ENCODE measurements at regions not wholly inside any gene's neighbourhood (a gene's known extent, or its start where the extent isn't known, plus 50 kb on each side); places are given as distances from the start of the nearest gene placed in this dataset.

- no peak overlapping the region for H3K4me3 Mint-ChIP-seq
- peaks cover 42% of the 10 kb centered on the region for H3K27me3 Mint-ChIP-seq
- no peak overlapping the region for H3K27ac Mint-ChIP-seq
- H3K36me3 Mint-ChIP-seq (ENCODE audit: low read depth): peaks cover 2% of the 10 kb centered on the region
- ATAC-seq: no peak
- no peaks in the 10 kb centered on the region for H3K9me3 ChIP-seq (ENCODE audit: control insufficient read depth, low read length, poor library complexity, severe bottlenecking)
- no peak for DNase-seq
- no peaks in the 10 kb centered on the region for H3K4me1 Mint-ChIP-seq
Measured at GRCh38 chr6:145069966-145070365, 665.4 kb downstream of the EPM2A start.

GRCh38 chr6:145070791-145071190 is 664.5 kb downstream of the EPM2A start:
- ATAC-seq: no peak
- peaks cover 36% of the 10 kb centered on the region for H3K27me3 Mint-ChIP-seq
- no peak for DNase-seq
- no peak overlapping the region for H3K27ac Mint-ChIP-seq
- peaks cover 2% of the 10 kb centered on the region for H3K36me3 Mint-ChIP-seq (ENCODE audit: low read depth)
- no peak overlapping the region for H3K4me3 Mint-ChIP-seq
- no peaks in the 10 kb centered on the region for H3K9me3 ChIP-seq (ENCODE audit: control insufficient read depth, low read length, poor library complexity, severe bottlenecking)
- H3K4me1 Mint-ChIP-seq: no peaks in the 10 kb centered on the region

- Mint-ChIP-seq H3K4me1 (no peaks in the 10 kb centered on the region), H3K36me3 (ENCODE audit: low read depth) (peaks cover 2% of the 10 kb centered on the region), H3K27ac (no peak overlapping the region), H3K4me3 (no peak overlapping the region), H3K27me3 (peaks cover 32% of the 10 kb centered on the region)
- ATAC-seq (no peak), DNase-seq (no peak)
- no peaks in the 10 kb centered on the region for H3K9me3 ChIP-seq (ENCODE audit: control insufficient read depth, low read length, poor library complexity, severe bottlenecking)
Measured at GRCh38 chr6:145071836-145072235, 663.5 kb downstream of the EPM2A start.

GRCh38 chr6:145073811-145074210 is 661.5 kb downstream of the EPM2A start:
- no peak overlapping the region for H3K27ac Mint-ChIP-seq
- no peaks in the 10 kb centered on the region for H3K4me1 Mint-ChIP-seq
- ATAC-seq: no peak
- no peak overlapping the region for H3K4me3 Mint-ChIP-seq
- H3K36me3 Mint-ChIP-seq (ENCODE audit: low read depth): no peaks in the 10 kb centered on the region
- H3K9me3 ChIP-seq (ENCODE audit: control insufficient read depth, low read length, poor library complexity, severe bottlenecking): no peaks in the 10 kb centered on the region
- DNase-seq: no peak
- peaks cover 15% of the 10 kb centered on the region for H3K27me3 Mint-ChIP-seq

GRCh38 chr6:145074805-145075204 is 660.5 kb downstream of the EPM2A start:
- H3K9me3 ChIP-seq (ENCODE audit: control insufficient read depth, low read length, poor library complexity, severe bottlenecking): no peaks in the 10 kb centered on the region
- no peak for DNase-seq
- no peaks in the 10 kb centered on the region for H3K36me3 Mint-ChIP-seq (ENCODE audit: low read depth)
- no peak for ATAC-seq
- H3K4me3 Mint-ChIP-seq: no peak overlapping the region
- no peaks in the 10 kb centered on the region for H3K4me1 Mint-ChIP-seq
- peaks cover 6% of the 10 kb centered on the region for H3K27me3 Mint-ChIP-seq
- H3K27ac Mint-ChIP-seq: no peak overlapping the region

- no peaks in the 10 kb centered on the region for H3K9me3 ChIP-seq (ENCODE audit: control insufficient read depth, low read length, poor library complexity, severe bottlenecking)
- ATAC-seq (no peak), DNase-seq (no peak)
- no peak overlapping the region for H3K27ac Mint-ChIP-seq
- no peaks in the 10 kb centered on the region for H3K4me1 Mint-ChIP-seq
- no peak overlapping the region for H3K4me3 Mint-ChIP-seq
- peaks cover 6% of the 10 kb centered on the region for H3K27me3 Mint-ChIP-seq
- no peaks in the 10 kb centered on the region for H3K36me3 Mint-ChIP-seq (ENCODE audit: low read depth)
Measured at GRCh38 chr6:145075425-145075824, 659.9 kb downstream of the EPM2A start.

GRCh38 chr6:145076115-145076841 is 659.0 kb downstream of the EPM2A start:
- H3K36me3 Mint-ChIP-seq (ENCODE audit: low read depth): no peaks in the 10 kb centered on the region
- H3K4me3 Mint-ChIP-seq: no peak overlapping the region
- ATAC-seq (no peak), DNase-seq (no peak)
- no peak overlapping the region for H3K27ac Mint-ChIP-seq
- peaks cover 6% of the 10 kb centered on the region for H3K27me3 Mint-ChIP-seq
- no peaks in the 10 kb centered on the region for H3K4me1 Mint-ChIP-seq
- no peaks in the 10 kb centered on the region for H3K9me3 ChIP-seq (ENCODE audit: control insufficient read depth, low read length, poor library complexity, severe bottlenecking)

- Mint-ChIP-seq H3K27me3 (peaks cover 6% of the 10 kb centered on the region), H3K27ac (no peak overlapping the region), H3K4me1 (no peaks in the 10 kb centered on the region), H3K4me3 (no peak overlapping the region), H3K36me3 (ENCODE audit: low read depth) (no peaks in the 10 kb centered on the region)
- no peak for DNase-seq
- H3K9me3 ChIP-seq (ENCODE audit: control insufficient read depth, low read length, poor library complexity, severe bottlenecking): no peaks in the 10 kb centered on the region
- ATAC-seq: no peak
Measured at GRCh38 chr6:145077382-145077781, 657.9 kb downstream of the EPM2A start.

GRCh38 chr6:145080651-145081050 is 654.7 kb downstream of the EPM2A start:
- H3K27ac Mint-ChIP-seq: no peak overlapping the region
- H3K4me1 Mint-ChIP-seq: no peaks in the 10 kb centered on the region
- H3K36me3 Mint-ChIP-seq (ENCODE audit: low read depth): no peaks in the 10 kb centered on the region
- peaks cover 6% of the 10 kb centered on the region for H3K27me3 Mint-ChIP-seq
- H3K4me3 Mint-ChIP-seq: no peak overlapping the region
- no peak for DNase-seq
- H3K9me3 ChIP-seq (ENCODE audit: control insufficient read depth, low read length, poor library complexity, severe bottlenecking): no peaks in the 10 kb centered on the region
- no peak for ATAC-seq

GRCh38 chr6:145081677-145082076 is 653.6 kb downstream of the EPM2A start:
- no peak for ATAC-seq
- H3K9me3 ChIP-seq (ENCODE audit: control insufficient read depth, low read length, poor library complexity, severe bottlenecking): no peaks in the 10 kb centered on the region

GRCh38 chr6:145082359-145082758 is 653.0 kb downstream of the EPM2A start:
- Mint-ChIP-seq H3K27ac (no peak overlapping the region), H3K4me3 (no peak overlapping the region), H3K27me3 (no peaks in the 10 kb centered on the region), H3K4me1 (no peaks in the 10 kb centered on the region), H3K36me3 (ENCODE audit: low read depth) (no peaks in the 10 kb centered on the region)
- DNase-seq (no peak), ATAC-seq (no peak)
- H3K9me3 ChIP-seq (ENCODE audit: control insufficient read depth, low read length, poor library complexity, severe bottlenecking): no peaks in the 10 kb centered on the region

More at GRCh38 chr6:145081677-145082076, 653.6 kb downstream of the EPM2A start:
- Mint-ChIP-seq H3K4me1 (no peaks in the 10 kb centered on the region), H3K36me3 (ENCODE audit: low read depth) (no peaks in the 10 kb centered on the region), H3K27me3 (peaks cover 3% of the 10 kb centered on the region), H3K4me3 (no peak overlapping the region), H3K27ac (no peak overlapping the region)
- DNase-seq: no peak

- DNase-seq (no peak), ATAC-seq (no peak)
- H3K27me3 Mint-ChIP-seq: peaks cover 15% of the 10 kb centered on the region
- no peaks in the 10 kb centered on the region for H3K36me3 Mint-ChIP-seq (ENCODE audit: low read depth)
- no peak overlapping the region for H3K4me3 Mint-ChIP-seq
- H3K27ac Mint-ChIP-seq: no peak overlapping the region
- no peaks in the 10 kb centered on the region for H3K9me3 ChIP-seq (ENCODE audit: control insufficient read depth, low read length, poor library complexity, severe bottlenecking)
- H3K4me1 Mint-ChIP-seq: no peaks in the 10 kb centered on the region
Measured at GRCh38 chr6:145086197-145086596, 649.1 kb downstream of the EPM2A start.

GRCh38 chr6:145087034-145087433 is 648.3 kb downstream of the EPM2A start:
- Mint-ChIP-seq H3K36me3 (ENCODE audit: low read depth) (no peaks in the 10 kb centered on the region), H3K4me3 (no peak overlapping the region), H3K4me1 (no peaks in the 10 kb centered on the region), H3K27me3 (peaks cover 20% of the 10 kb centered on the region), H3K27ac (no peak overlapping the region)
- no peak for DNase-seq
- ATAC-seq: no peak
- no peaks in the 10 kb centered on the region for H3K9me3 ChIP-seq (ENCODE audit: control insufficient read depth, low read length, poor library complexity, severe bottlenecking)

- Mint-ChIP-seq H3K4me3 (no peak overlapping the region), H3K27ac (no peak overlapping the region), H3K36me3 (ENCODE audit: low read depth) (no peaks in the 10 kb centered on the region), H3K27me3 (peaks cover 27% of the 10 kb centered on the region), H3K4me1 (no peaks in the 10 kb centered on the region)
- H3K9me3 ChIP-seq (ENCODE audit: control insufficient read depth, low read length, poor library complexity, severe bottlenecking): no peaks in the 10 kb centered on the region
- ATAC-seq (no peak), DNase-seq (no peak)
Measured at GRCh38 chr6:145090801-145091585, 644.3 kb downstream of the EPM2A start.

Measured in T-helper 17 cell (primary cell).